ENCODE measurements at regions not wholly inside any gene's neighbourhood (a gene's known extent, or its start where the extent isn't known, plus 50 kb on each side); places are given as distances from the start of the nearest gene placed in this dataset.

- DNase-seq (ENCODE audit: low read depth in 4 of 4, low spot score in 2 of 4), result no peak
Observed at GRCh38 chr2:145860083-145860482, 1340.2 kb upstream of the ZEB2 start.

GRCh38 chr2:145855142-145855541 is 1335.2 kb upstream of the ZEB2 start:
- DNase-seq (ENCODE audit: low read depth in 4 of 4, low spot score in 2 of 4), result no peak

GRCh38 chr2:145854039-145854755 is 1334.3 kb upstream of the ZEB2 start:
- no peak for DNase-seq (ENCODE audit: low read depth in 4 of 4, low spot score in 2 of 4)

DNA sequence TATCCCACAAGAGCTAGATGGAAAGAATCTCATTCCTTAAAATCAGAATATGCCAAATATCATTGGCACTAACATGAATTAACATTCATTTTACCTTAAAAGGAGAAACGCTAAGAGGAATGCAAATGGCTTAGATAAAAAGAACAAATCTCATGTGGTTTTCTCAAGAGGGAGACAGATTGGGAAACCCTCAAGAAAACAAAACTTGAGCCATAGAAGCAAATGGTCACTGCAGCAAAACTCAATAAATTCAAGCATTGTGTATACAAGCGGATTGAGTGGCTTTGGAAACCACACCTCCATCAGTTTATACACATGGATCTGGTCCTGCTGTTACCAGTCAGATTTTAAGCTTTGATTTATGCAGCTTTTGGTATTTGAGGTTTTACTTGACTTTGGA is 1331.8 kb upstream of the ZEB2 start:
- no peak for DNase-seq (ENCODE audit: low read depth in 4 of 4, low spot score in 2 of 4)

DNA sequence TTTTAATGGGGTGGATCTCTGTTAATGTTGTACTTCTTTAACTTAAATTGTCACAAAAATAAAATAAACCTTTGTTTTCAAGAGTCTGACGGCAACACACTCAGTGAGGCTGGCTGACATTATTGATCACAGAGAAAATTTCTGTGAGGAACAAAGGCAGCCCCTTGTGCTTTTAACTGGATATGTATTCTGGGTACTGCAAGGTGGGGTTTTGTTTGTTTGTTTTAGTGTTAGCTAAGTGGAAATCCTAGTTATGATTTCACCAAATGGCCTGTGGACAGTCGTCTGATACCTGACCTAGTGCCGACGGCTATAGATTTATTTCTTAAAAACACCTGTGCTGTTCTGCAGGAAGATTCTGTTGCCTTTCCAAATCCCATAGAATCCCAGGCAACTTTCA is 1329.5 kb upstream of the ZEB2 start:
- no peak for DNase-seq (ENCODE audit: low read depth in 4 of 4, low spot score in 2 of 4)

GRCh38 chr2:145846982-145847381 is 1327.1 kb upstream of the ZEB2 start:
- no peak for DNase-seq (ENCODE audit: low read depth in 4 of 4, low spot score in 2 of 4)

- no peak for DNase-seq (ENCODE audit: low read depth in 4 of 4, low spot score in 2 of 4)
Observed at GRCh38 chr2:145845923-145846322, 1326.0 kb upstream of the ZEB2 start.

GRCh38 chr2:145845207-145845894 is 1325.4 kb upstream of the ZEB2 start:
- no peak for DNase-seq (ENCODE audit: low read depth in 4 of 4, low spot score in 2 of 4)

DNA sequence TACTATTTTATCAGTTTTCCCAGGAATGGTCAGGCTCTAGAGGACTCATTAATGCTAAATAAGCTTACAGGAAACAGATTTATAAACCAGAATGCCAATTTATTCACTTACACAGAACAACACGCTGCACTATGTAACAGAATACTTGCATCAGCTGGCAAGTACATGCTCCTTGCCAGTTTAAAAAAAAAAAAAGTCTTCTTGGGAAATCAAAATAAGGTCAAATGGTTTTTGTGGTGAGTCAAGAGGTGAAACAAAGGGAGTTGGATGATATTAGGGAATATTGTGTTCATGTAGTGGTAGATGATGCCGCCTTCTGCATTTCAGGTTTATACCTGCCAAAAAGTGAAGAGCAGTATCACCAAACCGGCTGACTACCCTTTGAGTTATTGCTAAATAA is 1322.1 kb upstream of the ZEB2 start:
- no peak for DNase-seq (ENCODE audit: low read depth in 4 of 4, low spot score in 2 of 4)

- DNase-seq (ENCODE audit: low read depth in 4 of 4, low spot score in 2 of 4), result no peak
Observed at GRCh38 chr2:145836986-145837385, 1317.1 kb upstream of the ZEB2 start.

GRCh38 chr2:145835665-145836064 is 1315.7 kb upstream of the ZEB2 start:
- no peak for DNase-seq (ENCODE audit: low read depth in 4 of 4, low spot score in 2 of 4)

DNA sequence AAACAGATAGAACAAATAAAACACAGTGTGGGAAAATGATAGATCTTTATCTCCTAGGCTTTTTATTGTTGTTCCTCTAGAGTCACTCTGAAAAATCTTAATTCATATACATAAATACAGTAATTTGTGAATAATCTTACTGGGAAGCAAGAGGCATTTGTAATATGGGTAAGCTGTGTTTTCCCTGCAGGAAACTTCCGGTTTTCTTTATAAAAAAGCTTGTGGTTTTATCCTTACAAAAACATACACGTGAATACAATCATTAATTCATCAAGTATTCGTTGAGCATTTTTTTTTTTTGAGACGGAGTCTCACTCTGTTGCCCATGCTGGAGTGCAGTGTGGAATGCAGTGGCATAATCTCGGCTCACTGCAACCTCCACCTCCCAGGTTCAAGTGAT is 1312.8 kb upstream of the ZEB2 start:
- no peak for DNase-seq (ENCODE audit: low read depth in 4 of 4, low spot score in 2 of 4)

- no peak for DNase-seq (ENCODE audit: low read depth in 4 of 4, low spot score in 2 of 4)
Observed at GRCh38 chr2:145829931-145830330, 1310.0 kb upstream of the ZEB2 start.

- no peak for DNase-seq (ENCODE audit: low read depth in 4 of 4, low spot score in 2 of 4)
Observed at GRCh38 chr2:145827235-145827634, 1307.3 kb upstream of the ZEB2 start.

DNA sequence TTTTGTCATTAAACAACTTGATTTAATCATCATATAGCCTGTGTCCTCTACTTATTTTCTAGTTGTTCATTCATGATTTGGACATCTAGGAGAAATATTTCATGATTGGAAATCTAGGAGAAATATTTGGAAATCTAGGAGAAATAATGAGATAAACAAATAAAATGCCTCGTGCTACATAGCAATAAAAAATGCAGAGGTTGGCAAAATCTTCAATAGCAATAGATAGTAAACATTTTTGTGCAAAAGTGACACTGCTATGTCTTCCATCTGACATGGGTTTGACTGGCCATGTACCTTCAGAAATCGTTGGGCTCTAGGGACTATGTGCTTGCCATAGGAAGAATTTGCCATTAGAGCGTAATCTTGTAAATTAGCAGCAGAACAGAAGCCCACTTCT is 1304.5 kb upstream of the ZEB2 start:
- DNase-seq (ENCODE audit: low read depth in 4 of 4, low spot score in 2 of 4), result no peak

- DNase-seq (ENCODE audit: low read depth in 4 of 4, low spot score in 2 of 4), result no peak
Observed at GRCh38 chr2:145822892-145823534, 1303.1 kb upstream of the ZEB2 start.

GRCh38 chr2:145820651-145821050 is 1300.7 kb upstream of the ZEB2 start:
- no peak for DNase-seq (ENCODE audit: low read depth in 4 of 4, low spot score in 2 of 4)

- no peak for DNase-seq (ENCODE audit: low read depth in 4 of 4, low spot score in 2 of 4)
Observed at GRCh38 chr2:145818890-145819504, 1299.1 kb upstream of the ZEB2 start.

GRCh38 chr2:145815933-145816332 is 1296.0 kb upstream of the ZEB2 start:
- no peak for DNase-seq (ENCODE audit: low read depth in 4 of 4, low spot score in 2 of 4)

- peak in 1 of 4 donors; percentile 12 for DNase-seq (ENCODE audit: low read depth in 4 of 4, low spot score in 2 of 4)
Observed at GRCh38 chr2:145813481-145813880, 1293.6 kb upstream of the ZEB2 start.

GRCh38 chr2:145812165-145812554 is 1292.2 kb upstream of the ZEB2 start:
- DNase-seq (ENCODE audit: low read depth in 4 of 4, low spot score in 2 of 4), result no peak

Data from left renal cortex interstitium (tissue), 4 donors.